Kidney glomerular epithelial cell (primary cell): ENCODE measurements at regions not wholly inside any gene's neighbourhood (a gene's known extent, or its start where the extent isn't known, plus 50 kb on each side); places are given as distances from the start of the nearest gene placed in this dataset.
"Not testable (repeated sequence)": the region's sequence is repeated elsewhere in the genome, so short reads cannot be mapped to it uniquely, and the experiment has no call there.

Experiments used
- DNase-seq: peaks from one replicate; lab custom pipeline; 2025; lab: John Stamatoyannopoulos, UW

GRCh38 chr14:26304056-26304455, 293.8 kb downstream of the NOVA1 start:
- DNase-seq: no peak

DNA sequence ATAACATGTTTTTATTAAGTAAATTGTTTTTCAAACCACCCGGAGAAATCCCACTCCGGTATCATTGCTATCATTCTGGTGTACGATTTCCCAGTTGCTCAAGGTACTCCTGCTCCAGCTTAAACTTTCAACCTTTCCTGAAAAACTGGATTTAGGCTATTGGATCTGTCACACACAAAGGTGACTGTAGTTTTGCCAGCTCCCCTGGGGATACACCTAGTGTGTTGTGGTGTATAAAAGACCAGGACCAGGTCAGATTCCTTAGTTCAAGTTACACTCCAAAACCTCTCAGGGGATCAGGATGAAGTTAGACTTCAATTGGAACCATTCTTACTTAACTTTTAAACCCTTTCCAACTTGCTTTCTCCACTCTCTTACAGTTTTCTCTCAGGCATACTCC, 303.9 kb downstream of the NOVA1 start:
- no peak for DNase-seq

DNA sequence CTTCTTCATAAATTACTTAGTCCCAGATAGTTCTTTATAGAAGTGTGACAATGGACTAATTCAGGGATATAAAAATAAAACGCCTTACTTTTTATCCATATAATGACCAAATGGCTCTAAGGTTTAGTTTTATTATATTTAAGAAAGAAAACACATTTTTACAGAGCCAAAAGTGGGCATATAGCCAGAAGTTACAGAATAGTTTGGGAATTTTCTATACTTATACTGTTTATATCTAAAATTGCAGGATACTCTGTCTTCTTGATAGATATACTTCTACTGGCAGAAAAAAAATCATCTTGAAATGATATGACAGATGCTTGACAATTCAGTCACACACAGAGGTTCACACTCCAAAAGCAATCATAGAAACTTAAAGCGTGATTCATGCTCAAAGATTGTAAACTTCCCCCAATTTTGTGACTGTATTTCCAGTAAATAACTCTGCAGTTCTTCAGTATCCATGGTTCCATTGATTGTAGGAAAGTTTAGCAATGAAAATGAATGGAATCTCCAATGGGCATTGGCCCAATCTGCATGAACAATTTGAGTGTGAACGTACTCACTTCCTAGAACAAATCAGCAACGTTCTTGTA, 307.8 kb downstream of the NOVA1 start:
- DNase-seq: no peak

- no peak for DNase-seq
Observed at GRCh38 chr14:26286913-26287205, 311.0 kb downstream of the NOVA1 start.

DNA sequence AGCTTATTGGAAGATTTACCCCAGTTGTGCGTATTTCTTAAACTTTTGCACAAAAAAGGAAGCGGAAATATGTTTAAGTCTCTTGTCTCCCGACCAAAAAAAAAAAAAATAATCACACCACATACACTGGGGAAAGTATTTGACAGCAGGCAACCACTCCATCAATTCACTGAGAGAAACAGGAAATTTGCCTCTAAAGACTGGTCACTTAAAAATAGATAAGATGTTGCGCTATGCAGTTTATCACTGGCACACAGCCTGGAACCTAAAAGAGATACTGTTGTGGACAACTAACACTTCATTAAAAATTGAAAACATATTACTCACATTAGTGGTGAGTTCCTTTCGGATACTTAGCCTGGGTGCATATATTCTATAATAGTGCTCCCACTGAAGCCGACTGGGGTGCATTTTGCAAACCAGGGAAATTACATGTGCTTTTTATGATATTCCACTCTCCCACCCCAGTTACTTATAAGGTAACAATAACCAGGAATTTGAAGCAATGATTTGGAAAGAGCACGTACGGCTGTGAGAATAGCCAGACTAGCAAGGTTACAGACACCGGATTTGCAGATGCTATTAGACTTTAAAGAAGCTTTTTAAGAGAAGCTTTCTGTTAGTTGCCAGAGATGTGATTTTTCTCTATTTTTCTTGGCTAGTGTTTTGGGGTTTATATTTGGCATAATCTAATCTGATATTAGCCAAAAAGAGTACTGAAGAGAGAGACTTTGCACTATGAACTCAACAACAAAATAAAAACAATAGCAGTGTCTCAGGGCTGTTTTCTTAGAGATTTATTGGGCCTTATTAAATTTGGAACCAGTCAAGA, 311.5 kb downstream of the NOVA1 start:
- DNase-seq: no peak

DNA sequence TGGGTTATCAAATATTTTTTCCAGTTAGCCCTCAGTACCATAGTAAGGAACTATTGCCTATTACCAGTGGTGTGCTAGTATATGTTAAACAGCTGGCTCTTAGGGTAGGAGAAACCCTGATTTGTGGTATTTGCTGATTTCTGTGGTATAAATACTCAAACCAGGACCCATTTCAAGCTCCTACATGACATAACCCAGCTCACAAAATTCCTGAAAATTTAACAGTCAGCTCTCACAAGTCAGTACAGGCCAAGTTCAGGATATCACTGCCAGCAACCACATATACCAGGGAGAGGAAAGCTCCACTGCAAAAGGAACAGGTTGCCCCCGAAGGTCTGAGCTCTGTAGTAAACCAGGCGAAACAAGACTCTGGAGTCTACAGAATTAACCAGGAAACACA, 315.3 kb downstream of the NOVA1 start:
- no peak for DNase-seq

- not testable (repeated sequence) for DNase-seq
Observed at GRCh38 chr14:26282011-26282410, 315.8 kb downstream of the NOVA1 start.

GRCh38 chr14:26281280-26281998, 316.4 kb downstream of the NOVA1 start:
- peak; percentile 11 for DNase-seq

GRCh38 chr14:26276757-26277156, 321.1 kb downstream of the NOVA1 start:
- no peak for DNase-seq

DNA sequence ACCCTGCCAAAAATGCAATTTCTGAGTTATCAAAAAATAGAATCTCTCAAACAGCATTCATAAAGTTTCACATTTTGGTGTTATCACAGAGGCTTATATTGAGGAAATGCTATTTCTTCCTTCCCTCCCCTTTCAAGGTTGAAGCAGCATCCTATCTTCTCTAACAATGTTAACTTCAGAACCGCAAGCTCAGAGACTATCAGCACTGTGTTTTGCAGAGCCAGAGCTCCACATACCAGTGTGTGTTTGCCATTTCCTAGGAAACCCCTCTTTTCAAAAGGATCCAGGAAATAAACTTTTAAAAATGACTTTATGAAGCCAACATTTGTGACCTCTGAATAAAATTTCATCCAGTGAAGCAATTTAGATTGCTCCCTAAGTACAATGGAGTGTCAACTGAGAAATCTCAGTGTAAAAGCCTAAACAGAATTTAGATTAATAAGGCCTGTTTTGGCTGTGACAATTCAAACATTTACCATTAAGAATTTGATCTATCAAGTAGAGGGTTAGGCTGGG, 332.6 kb downstream of the NOVA1 start:
- no peak for DNase-seq

- DNase-seq: no peak
Observed at GRCh38 chr14:26261368-26262122, 336.3 kb downstream of the NOVA1 start.

GRCh38 chr14:26255213-26255612, 342.6 kb downstream of the NOVA1 start:
- DNase-seq: no peak

- no peak for DNase-seq
Observed at GRCh38 chr14:26252176-26252575, 345.7 kb downstream of the NOVA1 start.

DNA sequence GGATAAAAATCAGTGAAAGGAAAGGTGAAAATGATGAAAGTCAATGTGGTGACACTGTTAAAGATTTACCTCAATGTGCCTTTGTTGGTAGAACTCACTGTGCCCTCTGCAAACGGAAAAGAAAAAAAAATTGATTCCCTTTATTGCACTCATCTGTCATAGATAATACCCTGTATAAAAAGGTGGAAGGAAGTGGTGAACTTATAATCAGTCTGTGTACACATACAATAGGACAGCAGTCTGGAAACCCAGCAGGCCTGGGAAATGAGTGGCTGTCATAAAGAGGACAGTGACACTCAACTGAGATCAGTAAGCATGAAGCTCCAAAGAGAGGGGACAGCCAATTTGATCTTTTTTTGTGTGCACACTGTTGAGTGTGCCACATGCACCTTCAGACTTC, 364.7 kb downstream of the NOVA1 start:
- DNase-seq: no peak

- no peak for DNase-seq
Observed at GRCh38 chr14:26218861-26219260, 379.0 kb downstream of the NOVA1 start.

DNA sequence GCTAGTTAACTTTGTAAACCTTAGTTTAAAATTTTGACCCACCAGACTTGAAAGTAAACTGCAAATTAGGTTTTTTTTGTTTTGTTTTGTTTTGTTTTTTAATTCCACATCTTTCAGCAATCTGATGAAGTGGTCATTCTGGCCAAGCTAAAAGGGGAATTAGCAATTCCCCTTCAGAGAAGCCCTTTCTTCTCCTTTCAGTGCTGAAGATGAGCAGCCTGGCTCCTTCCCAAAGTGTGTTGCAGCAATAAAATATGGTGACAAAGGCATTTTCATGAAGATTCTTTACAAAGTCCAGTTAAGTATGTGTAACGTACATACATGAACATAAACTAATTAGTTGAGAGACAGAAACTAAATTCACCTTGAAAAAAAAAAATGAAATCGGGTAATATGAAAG, 380.1 kb downstream of the NOVA1 start:
- no peak for DNase-seq

DNA sequence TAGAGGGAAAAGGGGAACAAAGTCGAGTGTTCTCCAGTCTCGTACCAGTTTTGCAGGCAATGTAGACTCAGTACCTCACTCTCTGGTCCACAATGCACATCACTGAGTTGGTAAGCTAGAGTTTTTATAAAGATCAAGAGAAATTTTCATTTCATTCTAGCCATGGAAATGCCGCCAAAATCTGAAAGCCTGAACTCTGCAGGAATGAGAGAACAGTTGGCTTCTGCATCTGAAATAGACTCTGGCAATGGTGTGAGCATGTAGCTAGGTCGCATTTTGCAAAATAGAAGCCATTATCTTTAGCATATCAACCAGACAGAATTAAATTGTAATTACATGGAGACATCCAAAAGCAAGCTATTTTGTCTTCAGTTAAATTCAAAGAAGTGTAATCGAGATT, 381.0 kb downstream of the NOVA1 start:
- no peak for DNase-seq

GRCh38 chr14:26213846-26214575, 383.8 kb downstream of the NOVA1 start:
- DNase-seq: no peak

GRCh38 chr14:26209699-26210098, 388.1 kb downstream of the NOVA1 start:
- no peak for DNase-seq

DNA sequence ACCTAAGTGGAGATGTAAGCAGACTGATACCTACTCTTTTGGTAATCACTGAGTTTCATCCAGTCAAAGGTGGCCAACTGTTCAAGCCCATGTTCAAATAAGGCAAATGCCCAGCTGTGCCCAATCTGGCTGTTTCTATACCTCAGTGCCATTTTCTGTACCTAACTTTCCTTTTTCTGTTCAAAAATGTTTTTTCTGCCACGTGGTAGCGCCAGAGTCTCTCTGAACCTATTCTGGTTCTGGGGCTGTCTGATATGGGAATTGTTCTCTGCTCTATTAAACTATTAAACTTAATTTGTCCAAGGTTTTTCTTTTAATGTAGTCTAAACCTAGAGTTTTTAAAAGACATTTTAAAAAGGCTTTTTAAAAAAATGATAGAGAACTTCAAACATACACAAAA, 391.2 kb downstream of the NOVA1 start:
- DNase-seq: no peak

GRCh38 chr14:26204728-26205479, 392.9 kb downstream of the NOVA1 start:
- DNase-seq: no peak
